Retinal pigment epithelial cell (primary cell): ENCODE measurements at regions not wholly inside any gene's neighbourhood (a gene's known extent, or its start where the extent isn't known, plus 50 kb on each side); places are given as distances from the start of the nearest gene placed in this dataset.
A peak's percentile ranks its signal among the peaks of the same experiment; 100 is the strongest.

ENCODE experiments used
- DNase-seq: peaks from one replicate; pipeline ENCODE4 v3.0.0-alpha.2; 2010; ENCODE audit warnings: low read depth
- H3K4me3 ChIP-seq: 2 replicates; pipeline ENCODE4 v1.5.1; 2011; ENCODE audit warnings: mild to moderate bottlenecking, low read length, control low read depth, moderate library complexity
- CTCF ChIP-seq: conservative IDR thresholded peaks from 2 replicates; pipeline ENCODE4 v1.5.1; 2011; ENCODE audit warnings: low read depth, low read length, control low read depth, inconsistent platforms

- DNase-seq, result no peak
- no peak for TF ChIP-seq CTCF
- H3K4me3 ChIP-seq, result no peak overlapping the region
These were observed 219.6 kb upstream of the TMTC1 start for GRCh38 chr12:30003321-30003720.

- no peak for TF ChIP-seq CTCF
- H3K4me3 ChIP-seq, result no peak overlapping the region
- DNase-seq, result no peak
These were observed 218.9 kb upstream of the TMTC1 start for GRCh38 chr12:30002677-30003076.

- no peak overlapping the region for H3K4me3 ChIP-seq
- no peak for TF ChIP-seq CTCF
- peak; percentile 92 for DNase-seq
These were observed 216.7 kb upstream of the TMTC1 start for GRCh38 chr12:30000401-30000800.

GRCh38 chr12:29996993-29997392, 213.3 kb upstream of the TMTC1 start:
- DNase-seq, result no peak
- H3K4me3 ChIP-seq, result no peak overlapping the region
- TF ChIP-seq CTCF, result no peak

GRCh38 chr12:29992366-29992765, 208.6 kb upstream of the TMTC1 start:
- no peak for TF ChIP-seq CTCF
- no peak overlapping the region for H3K4me3 ChIP-seq
- no peak for DNase-seq

GRCh38 chr12:29991924-29992323, 208.2 kb upstream of the TMTC1 start:
- H3K4me3 ChIP-seq, result no peak overlapping the region
- TF ChIP-seq CTCF, result no peak
- DNase-seq, result no peak

GRCh38 chr12:29990971-29991370, 207.2 kb upstream of the TMTC1 start:
- no peak for DNase-seq
- TF ChIP-seq CTCF, result no peak
- H3K4me3 ChIP-seq, result no peak overlapping the region
